H9 (cell line): ENCODE measurements at regions not wholly inside any gene's neighbourhood (a gene's known extent, or its start where the extent isn't known, plus 50 kb on each side); places are given as distances from the start of the nearest gene placed in this dataset.

ENCODE experiments used
- DNase-seq: peaks from one replicate; pipeline ENCODE4 v3.0.0-alpha.2; 2017
- H2AFZ ChIP-seq: one replicate; pipeline ENCODE4 v1.6.1; 2013; ENCODE audit warnings: mild to moderate bottlenecking, low read length, control low read depth, moderate library complexity
- H2AK5ac ChIP-seq: 2 replicates; pipeline ENCODE4 v1.6.1; 2013; ENCODE audit warnings: low read length, control low read depth, mixed read lengths; ENCODE audit not compliant: insufficient read length
- H2BK120ac ChIP-seq: one replicate; pipeline ENCODE4 v1.6.1; 2013; ENCODE audit warnings: low read depth, mild to moderate bottlenecking, low read length, control low read depth, inconsistent platforms; ENCODE audit not compliant: poor library complexity, severe bottlenecking
- H2BK12ac ChIP-seq: 2 replicates; pipeline ENCODE4 v1.6.1; 2013; ENCODE audit warnings: low read length, control low read depth, mixed read lengths, low read depth; ENCODE audit not compliant: insufficient read length
- H2BK15ac ChIP-seq: 2 replicates; pipeline ENCODE4 v1.6.1; 2013; ENCODE audit warnings: low read depth, low read length, control low read depth
- H2BK20ac ChIP-seq: one replicate; pipeline ENCODE4 v1.6.1; 2013; ENCODE audit warnings: low read depth, mild to moderate bottlenecking, low read length, control low read depth, inconsistent platforms; ENCODE audit not compliant: poor library complexity, severe bottlenecking
- H2BK5ac ChIP-seq: 2 replicates; pipeline ENCODE4 v1.6.1; 2013; ENCODE audit warnings: low read length, control low read depth, mixed read lengths; ENCODE audit not compliant: insufficient read length
- H3K14ac ChIP-seq: 2 replicates; pipeline ENCODE4 v1.6.1; 2013; ENCODE audit warnings: low read length, control low read depth; ENCODE audit not compliant: insufficient read depth
- H3K18ac ChIP-seq: 2 replicates; pipeline ENCODE4 v1.6.1; 2013; ENCODE audit warnings: low read depth, mild to moderate bottlenecking, mixed read lengths, low read length, control low read depth; ENCODE audit not compliant: insufficient read length
- H3K23ac ChIP-seq: 2 replicates; pipeline ENCODE4 v1.6.1; 2013; ENCODE audit warnings: low read length, control low read depth, mixed read lengths, low read depth; ENCODE audit not compliant: insufficient read length
- H3K23me2 ChIP-seq: 2 replicates; pipeline ENCODE4 v1.6.1; 2013; ENCODE audit warnings: low read depth, mild to moderate bottlenecking, mixed read lengths, low read length, control low read depth; ENCODE audit not compliant: insufficient read length, poor library complexity, severe bottlenecking
- H3K27ac ChIP-seq: 2 replicates; pipeline ENCODE4 v1.5.1; 2013; ENCODE audit warnings: low read length, control low read depth, mixed read lengths, low read depth; ENCODE audit not compliant: insufficient read length
- H3K27me3 ChIP-seq: 2 replicates; pipeline ENCODE4 v1.6.1; 2013; ENCODE audit warnings: low read length, control low read depth, inconsistent platforms; ENCODE audit not compliant: insufficient read depth
- H3K4ac ChIP-seq: 2 replicates; pipeline ENCODE4 v1.6.1; 2013; ENCODE audit warnings: low read depth, mild to moderate bottlenecking, control low read depth, inconsistent platforms, low read length, moderate library complexity
- H3K4me1 ChIP-seq: 2 replicates; pipeline ENCODE4 v1.6.1; 2013; ENCODE audit warnings: low read length, control low read depth, inconsistent platforms; ENCODE audit not compliant: insufficient read depth
- H3K4me2 ChIP-seq: 2 replicates; pipeline ENCODE4 v1.6.1; 2013; ENCODE audit warnings: low read length, control low read depth, mixed read lengths; ENCODE audit not compliant: insufficient read length, insufficient read depth
- H3K56ac ChIP-seq: 2 replicates; pipeline ENCODE4 v1.6.1; 2013; ENCODE audit warnings: low read depth, mild to moderate bottlenecking, mixed read lengths, low read length, control low read depth; ENCODE audit not compliant: insufficient read length
- H3K79me1 ChIP-seq: 2 replicates; pipeline ENCODE4 v1.6.1; 2013; ENCODE audit warnings: low read depth, mild to moderate bottlenecking, moderate library complexity, low read length, control low read depth, inconsistent platforms; ENCODE audit not compliant: insufficient read depth, poor library complexity, severe bottlenecking
- H3K79me2 ChIP-seq: 2 replicates; pipeline ENCODE4 v1.6.1; 2013; ENCODE audit warnings: low read length, control low read depth, inconsistent platforms; ENCODE audit not compliant: insufficient read depth
- H3K9ac ChIP-seq: 2 replicates; pipeline ENCODE4 v1.6.1; 2013; ENCODE audit warnings: low read length, control low read depth, mixed read lengths; ENCODE audit not compliant: insufficient read length; ENCODE audit errors: extremely low read depth
- H3K9me3 ChIP-seq: one replicate; pipeline ENCODE4 v1.6.1; 2013; ENCODE audit warnings: low read depth, low read length, inconsistent platforms; ENCODE audit not compliant: control insufficient read depth
- H3T11ph ChIP-seq: one replicate; pipeline ENCODE4 v1.6.1; 2013; ENCODE audit warnings: mild to moderate bottlenecking, low read length, control low read depth, inconsistent platforms
- H4K20me1 ChIP-seq: one replicate; pipeline ENCODE4 v1.6.1; 2013; ENCODE audit not compliant: control insufficient read depth, insufficient read length, insufficient read depth
- H4K5ac ChIP-seq: 2 replicates; pipeline ENCODE4 v1.6.1; 2013; ENCODE audit warnings: low read depth, mild to moderate bottlenecking, mixed read lengths, low read length, control low read depth; ENCODE audit not compliant: insufficient read length
- H4K8ac ChIP-seq: replicated peaks from 2 replicates; pipeline ENCODE4 v1.6.1; 2013; ENCODE audit warnings: low read length, control low read depth, mixed read lengths, low read depth; ENCODE audit not compliant: insufficient read length
- H4K91ac ChIP-seq: 2 replicates; pipeline ENCODE4 v1.6.1; 2013; ENCODE audit warnings: low read depth, mild to moderate bottlenecking, moderate library complexity, mixed read lengths, low read length, control low read depth; ENCODE audit not compliant: insufficient read length
- H3K27ac Mint-ChIP-seq, 3 experiments: 2 replicates in 2 of 3; 3 replicates in 1 of 3; pipeline ENCODE4 v1.8.0; 2020 to 2021; ENCODE audit warnings: mixed read lengths in 3 of 3, mild to moderate bottlenecking in 1 of 3, moderate library complexity in 1 of 3
- H3K27me3 Mint-ChIP-seq: 2 replicates; pipeline ENCODE4 v1.8.0; 2021; ENCODE audit warnings: low read depth, mild to moderate bottlenecking, moderate library complexity, mixed read lengths
- H3K36me3 Mint-ChIP-seq, 3 experiments: 2 replicates in 2 of 3; 3 replicates in 1 of 3; pipeline ENCODE4 v1.8.0; 2020 to 2021; ENCODE audit warnings: low read depth in 3 of 3, mixed read lengths in 3 of 3; ENCODE audit not compliant: insufficient read depth in 1 of 3
- H3K4me1 Mint-ChIP-seq, 2 experiments: 2 replicates each; pipeline ENCODE4 v1.8.0; 2020; ENCODE audit warnings: mixed read lengths in 2 of 2
- H3K4me3 Mint-ChIP-seq, 2 experiments: 2 replicates in 1 of 2; 3 replicates in 1 of 2; pipeline ENCODE4 v1.8.0; 2020 to 2021; ENCODE audit warnings: mild to moderate bottlenecking in 2 of 2, mixed read lengths in 2 of 2, moderate library complexity in 1 of 2
- H3K9me3 Mint-ChIP-seq, 2 experiments: 2 replicates in 1 of 2; 3 replicates in 1 of 2; pipeline ENCODE4 v1.8.0; 2020; ENCODE audit warnings: mild to moderate bottlenecking in 2 of 2, mixed read lengths in 2 of 2, moderate library complexity in 1 of 2
- WGBS: extraction: QIAGEN DNeasy Blood & Tissue Kit; methylation state at CpG from one replicate; pipeline ENCODE4 v1.1.7; 2013; ENCODE audit warnings: missing lambda C conversion rate, low lambda C conversion rate, mixed read lengths; ENCODE audit not compliant: insufficient read length; ENCODE audit errors: extremely low coverage; 5-methylcytosine and 5-hydroxymethylcytosine counted together
- TF ChIP-seq, protein P1 (sequence below): fragments of 200-600 bp; sonication (generic); conservative IDR thresholded peaks from 3 replicates; pipeline ENCODE4 v1.8.0; 2021; ENCODE audit warnings: antibody characterized with exemption, mild to moderate bottlenecking

GRCh38 chr2:67896476-67896875 is 166.3 kb downstream of the C1D start:
- H3K18ac ChIP-seq, result no peak overlapping the region
- H3K23ac ChIP-seq, result no peak overlapping the region
- H3K4me1 ChIP-seq, result peaks cover 10% of the 10 kb centered on the region
- no peak overlapping the region for H4K8ac ChIP-seq
- no peak overlapping the region for H3K56ac ChIP-seq
- no peak overlapping the region for H2AK5ac ChIP-seq
- H3K79me1 ChIP-seq, result no peaks in the 10 kb centered on the region
- H2AFZ ChIP-seq, result no peak overlapping the region
- no peak overlapping the region for H2BK12ac ChIP-seq
- no peaks in the 10 kb centered on the region; the same call in 1 of the 2 replicates for H3K27me3 ChIP-seq
- no peaks in the 10 kb centered on the region for H4K20me1 ChIP-seq
- H3K27ac Mint-ChIP-seq, result no peak overlapping the region
- DNase-seq, result no peak
- peaks cover 33 to 35% of the 10 kb centered on the region in 2 experiments for H3K4me1 Mint-ChIP-seq
- H3K36me3 Mint-ChIP-seq, result peaks cover 2 to 14% (median 5%) of the 10 kb centered on the region in 3 experiments; a peak in 5 of 7 replicates
- H3K4ac ChIP-seq, result no peak overlapping the region
- no peak overlapping the region for H3K9ac ChIP-seq
- H3K27me3 Mint-ChIP-seq, result peaks cover 69% of the 10 kb centered on the region
- no peaks in the 10 kb centered on the region for H3K9me3 ChIP-seq
- H3K23me2 ChIP-seq, result no peaks in the 10 kb centered on the region
- H3K9me3 Mint-ChIP-seq, result peaks cover 4 to 5% of the 10 kb centered on the region in 2 experiments; a peak in 4 of 5 replicates
- H4K5ac ChIP-seq, result no peak overlapping the region
- no peaks in the 10 kb centered on the region for H3K79me2 ChIP-seq
- no peak overlapping the region for H2BK120ac ChIP-seq
- no CpG with 5 or more reads among the region's 2 CpGs for WGBS
- no peak overlapping the region for H4K91ac ChIP-seq
- no peak overlapping the region for H3K14ac ChIP-seq
- no peak overlapping the region for H3K27ac ChIP-seq
- TF ChIP-seq, protein P1, sequence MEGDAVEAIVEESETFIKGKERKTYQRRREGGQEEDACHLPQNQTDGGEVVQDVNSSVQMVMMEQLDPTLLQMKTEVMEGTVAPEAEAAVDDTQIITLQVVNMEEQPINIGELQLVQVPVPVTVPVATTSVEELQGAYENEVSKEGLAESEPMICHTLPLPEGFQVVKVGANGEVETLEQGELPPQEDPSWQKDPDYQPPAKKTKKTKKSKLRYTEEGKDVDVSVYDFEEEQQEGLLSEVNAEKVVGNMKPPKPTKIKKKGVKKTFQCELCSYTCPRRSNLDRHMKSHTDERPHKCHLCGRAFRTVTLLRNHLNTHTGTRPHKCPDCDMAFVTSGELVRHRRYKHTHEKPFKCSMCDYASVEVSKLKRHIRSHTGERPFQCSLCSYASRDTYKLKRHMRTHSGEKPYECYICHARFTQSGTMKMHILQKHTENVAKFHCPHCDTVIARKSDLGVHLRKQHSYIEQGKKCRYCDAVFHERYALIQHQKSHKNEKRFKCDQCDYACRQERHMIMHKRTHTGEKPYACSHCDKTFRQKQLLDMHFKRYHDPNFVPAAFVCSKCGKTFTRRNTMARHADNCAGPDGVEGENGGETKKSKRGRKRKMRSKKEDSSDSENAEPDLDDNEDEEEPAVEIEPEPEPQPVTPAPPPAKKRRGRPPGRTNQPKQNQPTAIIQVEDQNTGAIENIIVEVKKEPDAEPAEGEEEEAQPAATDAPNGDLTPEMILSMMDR, result no peak
- no peak overlapping the region for H2BK15ac ChIP-seq
- no peak overlapping the region for H3K4me3 Mint-ChIP-seq
- H3K4me2 ChIP-seq, result no peak overlapping the region
- no peak overlapping the region for H2BK5ac ChIP-seq
- H2BK20ac ChIP-seq, result no peak overlapping the region
- no peak overlapping the region for H3T11ph ChIP-seq
